OCI-LY1 (cell line): ENCODE measurements at regions not wholly inside any gene's neighbourhood (a gene's known extent, or its start where the extent isn't known, plus 50 kb on each side); places are given as distances from the start of the nearest gene placed in this dataset.

ENCODE experiments used
- H2AFZ ChIP-seq: fragments of 200-600 bp; sonication (generic), shearing (Covaris generic); 2 replicates; pipeline ENCODE4 v1.6.0; 2014; ENCODE audit warnings: antibody characterized with exemption, mild to moderate bottlenecking, low read length
- H3F3A ChIP-seq: fragments of 200-600 bp; sonication (generic), shearing (Covaris generic); 2 replicates; pipeline ENCODE4 v1.6.0; 2014; ENCODE audit warnings: mild to moderate bottlenecking, antibody characterized with exemption, low read length, moderate library complexity; ENCODE audit not compliant: insufficient read depth
- H3K27ac ChIP-seq: fragments of 200-600 bp; sonication (generic); 2 replicates; pipeline ENCODE4 v1.5.1; 2014; ENCODE audit warnings: low read length, mixed run types, mild to moderate bottlenecking, low read depth; ENCODE audit not compliant: poor library complexity, severe bottlenecking
- H3K27me3 ChIP-seq: fragments of 200-600 bp; sonication (generic); 2 replicates; pipeline ENCODE4 v1.6.0; 2014; ENCODE audit warnings: antibody characterized with exemption, mild to moderate bottlenecking, low read length, moderate library complexity; ENCODE audit not compliant: insufficient read depth
- H3K36me3 ChIP-seq: fragments of 200-600 bp; sonication (generic); 2 replicates; pipeline ENCODE4 v1.6.1; 2014; ENCODE audit warnings: mild to moderate bottlenecking, antibody characterized with exemption, low read length, moderate library complexity, mixed read lengths; ENCODE audit not compliant: insufficient read depth
- H3K4me1 ChIP-seq: fragments of 200-600 bp; sonication (generic); 2 replicates; pipeline ENCODE4 v1.5.1; 2014; ENCODE audit warnings: mild to moderate bottlenecking, low read length, moderate library complexity; ENCODE audit not compliant: insufficient read depth, severe bottlenecking
- H3K4me2 ChIP-seq: fragments of 200-600 bp; sonication (generic), shearing (Covaris generic); 2 replicates; pipeline ENCODE4 v1.6.1; 2014; ENCODE audit warnings: low read length
- H3K4me3 ChIP-seq: fragments of 200-600 bp; sonication (generic); 2 replicates; pipeline ENCODE4 v1.5.1; 2014; ENCODE audit warnings: low read length, low read depth, mild to moderate bottlenecking, mixed read lengths; ENCODE audit not compliant: poor library complexity, severe bottlenecking
- H3K79me2 ChIP-seq: fragments of 200-600 bp; shearing (Covaris generic); 2 replicates; pipeline ENCODE4 v1.6.1; 2016; ENCODE audit warnings: mixed run types, low read length, mixed read lengths; ENCODE audit not compliant: insufficient read depth
- H3K9ac ChIP-seq: fragments of 200-600 bp; sonication (generic), shearing (Covaris generic); 2 replicates; pipeline ENCODE4 v1.6.1; 2014; ENCODE audit warnings: mild to moderate bottlenecking, low read length, mixed read lengths
- H3K9me2 ChIP-seq: fragments of 200-600 bp; sonication (generic), shearing (Covaris generic); 2 replicates; pipeline ENCODE4 v1.6.1; 2014; ENCODE audit warnings: low read depth, mild to moderate bottlenecking, low read length, mixed read lengths
- H3K9me3 ChIP-seq: fragments of 200-600 bp; shearing (Covaris generic); 2 replicates; pipeline ENCODE4 v1.6.1; 2014; ENCODE audit warnings: low read length, mixed read lengths
- H4K20me1 ChIP-seq: fragments of 200-600 bp; sonication (generic), shearing (Covaris generic); 2 replicates; pipeline ENCODE4 v1.6.0; 2016; ENCODE audit warnings: mild to moderate bottlenecking, low read length; ENCODE audit not compliant: insufficient read depth
- CTCF ChIP-seq: fragments of 200-600 bp; sonication (generic), shearing (Covaris generic); IDR thresholded peaks from 2 replicates; pipeline ENCODE4 v1.5.1; 2017; ENCODE audit warnings: mild to moderate bottlenecking, antibody characterized with exemption, low read length, moderate library complexity, mixed read lengths
- EZH2 ChIP-seq: fragments of 200-600 bp; sonication (generic), shearing (Covaris generic); IDR thresholded peaks from 2 replicates; pipeline ENCODE4 v1.8.0; 2017; ENCODE audit warnings: borderline replicate concordance, mixed run types, mild to moderate bottlenecking, antibody characterized with exemption, low read length, moderate library complexity, mixed read lengths

- H3K4me1 ChIP-seq = no peaks in the 10 kb centered on the region
Measured at GRCh38 chr1:106969731-106970130, 86.7 kb upstream of the PRMT6 start.

GRCh38 chr1:106972074-106972473 is 84.4 kb upstream of the PRMT6 start:
- H2AFZ ChIP-seq = no peak overlapping the region
- H3K4me2 ChIP-seq = no peak overlapping the region
- H3K9ac ChIP-seq = no peak overlapping the region
- no peaks in the 10 kb centered on the region for H3K9me2 ChIP-seq
- no peak overlapping the region for H3K4me3 ChIP-seq
- H4K20me1 ChIP-seq = no peaks in the 10 kb centered on the region
- H3K27ac ChIP-seq = no peak overlapping the region
- H3K36me3 ChIP-seq = no peaks in the 10 kb centered on the region
- TF ChIP-seq EZH2 = no peak
- no peaks in the 10 kb centered on the region for H3F3A ChIP-seq
- H3K27me3 ChIP-seq = no peaks in the 10 kb centered on the region
- H3K79me2 ChIP-seq = no peaks in the 10 kb centered on the region
- H3K9me3 ChIP-seq = no peaks in the 10 kb centered on the region
- H3K4me1 ChIP-seq = no peaks in the 10 kb centered on the region

More at GRCh38 chr1:106969731-106970130, 86.7 kb upstream of the PRMT6 start:
- no peaks in the 10 kb centered on the region; the same call in 1 of the 2 replicates for H4K20me1 ChIP-seq
- no peak overlapping the region for H2AFZ ChIP-seq
- no peak overlapping the region for H3K4me3 ChIP-seq
- no peaks in the 10 kb centered on the region for H3K9me2 ChIP-seq
- H3K27me3 ChIP-seq = no peaks in the 10 kb centered on the region
- no peak for TF ChIP-seq CTCF
- no peak for TF ChIP-seq EZH2
- H3K36me3 ChIP-seq = no peaks in the 10 kb centered on the region
- H3K79me2 ChIP-seq = no peaks in the 10 kb centered on the region
- no peaks in the 10 kb centered on the region for H3K9me3 ChIP-seq
- H3K27ac ChIP-seq = no peak overlapping the region
- no peak overlapping the region for H3K4me2 ChIP-seq
- no peak overlapping the region for H3K9ac ChIP-seq
- H3F3A ChIP-seq = no peaks in the 10 kb centered on the region

- H3K9me3 ChIP-seq = no peaks in the 10 kb centered on the region
- H3F3A ChIP-seq = no peaks in the 10 kb centered on the region
Measured at GRCh38 chr1:106975944-106976343, 80.5 kb upstream of the PRMT6 start.

More at GRCh38 chr1:106975944-106976343, 80.5 kb upstream of the PRMT6 start:
- H3K9ac ChIP-seq = no peak overlapping the region
- no peak overlapping the region for H2AFZ ChIP-seq
- no peaks in the 10 kb centered on the region for H4K20me1 ChIP-seq
- no peaks in the 10 kb centered on the region for H3K4me1 ChIP-seq
- TF ChIP-seq EZH2 (no peak), CTCF (peak; percentile 27; the same call in 1 of the 2 replicates)
- H3K27me3 ChIP-seq = no peaks in the 10 kb centered on the region
- H3K4me3 ChIP-seq = no peak overlapping the region
- no peak overlapping the region for H3K27ac ChIP-seq
- no peaks in the 10 kb centered on the region for H3K79me2 ChIP-seq
- no peaks in the 10 kb centered on the region for H3K36me3 ChIP-seq
- no peak overlapping the region for H3K4me2 ChIP-seq
- H3K9me2 ChIP-seq = no peaks in the 10 kb centered on the region
